Hepatocyte (in vitro differentiated cells): ENCODE measurements at regions not wholly inside any gene's neighbourhood (a gene's known extent, or its start where the extent isn't known, plus 50 kb on each side); places are given as distances from the start of the nearest gene placed in this dataset.
"Not testable (repeated sequence)": the region's sequence is repeated elsewhere in the genome, so short reads cannot be mapped to it uniquely, and the experiment has no call there.

Source experiments
- DNase-seq: peaks from one replicate; pipeline ENCODE4 v3.0.0-alpha.2; 2016; ENCODE audit warnings: low spot score
- H2AFZ ChIP-seq: fragments of 200-600 bp; sonication (generic); 2 replicates; pipeline ENCODE4 v1.6.0; 2016; ENCODE audit warnings: antibody characterized with exemption, mild to moderate bottlenecking
- H3K27ac ChIP-seq: fragments of 200-600 bp; sonication (generic); 2 replicates; pipeline ENCODE4 v1.5.1; 2016; ENCODE audit warnings: mild to moderate bottlenecking
- H3K27me3 ChIP-seq: fragments of 200-600 bp; sonication (generic); 2 replicates; pipeline ENCODE4 v1.6.1; 2016
- H3K36me3 ChIP-seq: fragments of 200-600 bp; sonication (generic); replicated peaks from 2 replicates; pipeline ENCODE4 v1.5.1; 2016; ENCODE audit warnings: low read depth; ENCODE audit not compliant: insufficient read depth
- H3K4me1 ChIP-seq: fragments of 200-600 bp; sonication (generic); 2 replicates; pipeline ENCODE4 v1.5.1; 2016; ENCODE audit warnings: mild to moderate bottlenecking, moderate library complexity; ENCODE audit not compliant: insufficient read depth
- H3K4me2 ChIP-seq: fragments of 200-600 bp; sonication (generic); 2 replicates; pipeline ENCODE4 v1.6.0; 2016
- H3K4me3 ChIP-seq: fragments of 200-600 bp; sonication (generic); 2 replicates; pipeline ENCODE4 v1.5.1; 2016; ENCODE audit warnings: mild to moderate bottlenecking
- H3K79me2 ChIP-seq: fragments of 200-600 bp; sonication (generic); 2 replicates; pipeline ENCODE4 v1.6.0; 2017; ENCODE audit warnings: mild to moderate bottlenecking
- H3K9me2 ChIP-seq: fragments of 200-600 bp; sonication (generic); replicated peaks from 2 replicates; pipeline ENCODE4 v1.6.0; 2017; ENCODE audit warnings: mild to moderate bottlenecking; ENCODE audit not compliant: insufficient read depth
- H3K9me3 ChIP-seq: fragments of 200-600 bp; sonication (generic); 2 replicates; pipeline ENCODE4 v1.5.1; 2016; ENCODE audit warnings: low read depth, mild to moderate bottlenecking
- H4K20me1 ChIP-seq: fragments of 200-600 bp; sonication (generic); 2 replicates; pipeline ENCODE4 v1.6.0; 2016; ENCODE audit warnings: mild to moderate bottlenecking; ENCODE audit not compliant: insufficient read depth, poor library complexity, severe bottlenecking
- EZH2 ChIP-seq: fragments of 200-600 bp; sonication (generic); IDR thresholded peaks from 2 replicates; pipeline ENCODE4 v1.6.1; 2016; ENCODE audit warnings: antibody characterized with exemption, mild to moderate bottlenecking, borderline replicate concordance
- EZH2phosphoT487 ChIP-seq: fragments of 200-600 bp; sonication (generic); IDR thresholded peaks from one replicate; pipeline ENCODE4 v1.6.1; 2018; ENCODE audit warnings: antibody characterized with exemption, mild to moderate bottlenecking, low read depth, moderate library complexity; ENCODE audit not compliant: unreplicated experiment, severe bottlenecking
- WGBS: methylation state at CpG from one replicate; pipeline ENCODE4 v1.1.6; 2016; ENCODE audit warnings: low lambda C conversion rate; ENCODE audit errors: missing lambda C conversion rate; 5-methylcytosine and 5-hydroxymethylcytosine counted together
- TF ChIP-seq, protein P1 (sequence below): fragments of 200-600 bp; sonication (generic); IDR thresholded peaks from 2 replicates; pipeline ENCODE4 v1.5.1; 2016; ENCODE audit warnings: antibody characterized with exemption, mild to moderate bottlenecking; ENCODE audit not compliant: poor library complexity

DNA sequence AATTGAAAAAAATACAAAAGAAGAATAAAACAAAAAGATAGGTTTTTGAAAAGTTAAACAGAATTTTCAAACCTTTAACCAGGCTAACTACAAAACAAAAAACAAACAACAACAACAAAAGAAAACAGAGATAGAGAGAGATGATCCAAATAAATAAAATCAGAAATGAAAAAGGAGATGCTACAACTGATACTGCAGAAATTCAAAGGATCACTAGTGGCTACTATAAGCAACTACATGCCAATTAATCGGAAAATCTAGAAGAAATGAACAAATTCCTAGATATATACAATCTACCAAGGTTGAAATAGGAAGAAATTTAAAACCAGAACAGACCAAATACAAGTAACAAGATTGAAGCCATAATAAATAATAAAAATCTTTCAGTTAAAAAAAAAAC, 326.8 kb upstream of the VSTM2A start:
- DNase-seq: no peak
- Histone ChIP-seq H3K4me3 (no peak overlapping the region), H3K27ac (no peak overlapping the region), H3K4me1 (no peaks in the 10 kb centered on the region), H3K9me2 (no peaks in the 10 kb centered on the region), H3K4me2 (no peak overlapping the region), H4K20me1 (no peaks in the 10 kb centered on the region), H3K36me3 (no peaks in the 10 kb centered on the region), H3K79me2 (no peaks in the 10 kb centered on the region), H2AFZ (no peak overlapping the region), H3K27me3 (no peaks in the 10 kb centered on the region), H3K9me3 (no peaks in the 10 kb centered on the region)
- WGBS: 75% methylated on average over 1 of the region's 1 CpG
- TF ChIP-seq, protein P1, sequence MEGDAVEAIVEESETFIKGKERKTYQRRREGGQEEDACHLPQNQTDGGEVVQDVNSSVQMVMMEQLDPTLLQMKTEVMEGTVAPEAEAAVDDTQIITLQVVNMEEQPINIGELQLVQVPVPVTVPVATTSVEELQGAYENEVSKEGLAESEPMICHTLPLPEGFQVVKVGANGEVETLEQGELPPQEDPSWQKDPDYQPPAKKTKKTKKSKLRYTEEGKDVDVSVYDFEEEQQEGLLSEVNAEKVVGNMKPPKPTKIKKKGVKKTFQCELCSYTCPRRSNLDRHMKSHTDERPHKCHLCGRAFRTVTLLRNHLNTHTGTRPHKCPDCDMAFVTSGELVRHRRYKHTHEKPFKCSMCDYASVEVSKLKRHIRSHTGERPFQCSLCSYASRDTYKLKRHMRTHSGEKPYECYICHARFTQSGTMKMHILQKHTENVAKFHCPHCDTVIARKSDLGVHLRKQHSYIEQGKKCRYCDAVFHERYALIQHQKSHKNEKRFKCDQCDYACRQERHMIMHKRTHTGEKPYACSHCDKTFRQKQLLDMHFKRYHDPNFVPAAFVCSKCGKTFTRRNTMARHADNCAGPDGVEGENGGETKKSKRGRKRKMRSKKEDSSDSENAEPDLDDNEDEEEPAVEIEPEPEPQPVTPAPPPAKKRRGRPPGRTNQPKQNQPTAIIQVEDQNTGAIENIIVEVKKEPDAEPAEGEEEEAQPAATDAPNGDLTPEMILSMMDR: no peak
- TF ChIP-seq EZH2phosphoT487 (no peak), EZH2 (no peak)

DNA sequence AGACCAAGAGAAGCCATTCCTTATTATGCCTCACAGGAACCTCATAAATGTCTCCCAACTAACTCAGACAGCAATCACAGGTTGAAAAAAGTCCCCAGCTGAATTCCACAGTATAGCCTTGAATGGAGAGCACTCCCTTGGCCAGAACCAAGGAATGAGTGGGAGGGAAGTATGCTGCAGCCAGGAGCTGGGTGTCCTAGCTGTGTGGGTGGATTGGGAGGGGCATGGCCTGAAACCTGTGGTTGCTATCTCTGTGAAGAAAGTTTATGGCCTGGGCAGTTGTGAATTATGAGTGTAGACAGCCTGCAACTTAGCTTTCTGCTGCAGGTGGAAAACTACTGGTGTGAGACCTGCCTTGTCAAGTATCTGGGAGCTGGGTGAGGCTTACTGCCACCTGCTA, 316.1 kb upstream of the VSTM2A start:
- H3K4me1 ChIP-seq, H2AFZ ChIP-seq, H4K20me1 ChIP-seq: not testable (repeated sequence)

DNA sequence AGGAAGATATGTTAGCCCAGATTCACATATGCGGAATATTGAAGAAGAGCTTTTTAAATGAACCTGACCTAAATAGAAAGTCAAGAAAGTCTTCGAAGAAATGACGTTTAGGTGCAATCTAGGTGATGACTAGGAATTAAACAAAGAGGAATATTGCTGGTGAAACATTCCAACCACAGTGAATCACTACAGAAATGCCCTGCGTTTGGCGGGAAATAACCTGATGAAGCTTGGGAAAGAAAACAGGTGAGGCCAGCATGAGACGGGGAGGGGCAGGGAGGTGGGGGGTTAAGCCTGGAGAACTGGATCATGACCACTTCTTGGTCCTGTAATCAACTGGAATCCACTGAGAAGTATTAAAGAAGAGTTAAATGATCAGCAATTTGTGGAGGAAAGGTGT, 299.4 kb upstream of the VSTM2A start:
- TF ChIP-seq, protein P1: no peak
- TF ChIP-seq EZH2: no peak
- no peak for TF ChIP-seq EZH2phosphoT487
- DNase-seq: no peak
- no peak overlapping the region for H3K4me3 ChIP-seq
- no peak overlapping the region for H3K4me2 ChIP-seq
- H3K27me3 ChIP-seq: no peaks in the 10 kb centered on the region
- H2AFZ ChIP-seq: no peak overlapping the region
- H3K4me1 ChIP-seq: no peaks in the 10 kb centered on the region
- H3K9me3 ChIP-seq: no peaks in the 10 kb centered on the region
- 93% methylated on average over 6 of the region's 6 CpGs for WGBS
- H3K36me3 ChIP-seq: no peaks in the 10 kb centered on the region
- no peaks in the 10 kb centered on the region for H3K79me2 ChIP-seq
- H3K9me2 ChIP-seq: no peaks in the 10 kb centered on the region
- H3K27ac ChIP-seq: no peak overlapping the region
- no peaks in the 10 kb centered on the region for H4K20me1 ChIP-seq

More for the DNA sequence above, 316.1 kb upstream of the VSTM2A start:
- H3K36me3 ChIP-seq, H3K9me2 ChIP-seq, H3K27me3 ChIP-seq, H3K79me2 ChIP-seq, DNase-seq, H3K9me3 ChIP-seq, H3K4me3 ChIP-seq, H3K27ac ChIP-seq, H3K4me2 ChIP-seq: not testable (repeated sequence)

DNA sequence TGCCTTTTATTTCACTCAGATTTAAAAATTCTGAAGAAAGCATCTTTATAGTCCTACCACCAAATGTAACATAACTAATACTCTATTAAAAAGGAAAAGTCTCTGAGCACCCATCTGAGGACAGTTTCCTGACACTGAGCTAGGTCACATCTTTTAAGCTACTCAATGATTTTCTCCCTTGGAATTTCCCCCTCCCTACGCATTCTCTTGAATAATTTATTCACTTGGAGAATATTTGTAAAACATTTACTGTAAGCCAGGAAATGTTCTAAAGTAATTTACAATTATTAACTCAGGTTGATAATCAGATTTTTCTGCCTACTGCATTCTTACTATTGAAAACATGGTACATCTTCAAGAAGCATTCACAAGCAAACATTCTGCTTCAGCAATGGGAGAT, 297.2 kb upstream of the VSTM2A start:
- H3K27me3 ChIP-seq: no peaks in the 10 kb centered on the region
- H3K36me3 ChIP-seq: no peaks in the 10 kb centered on the region
- TF ChIP-seq, protein P1: no peak
- TF ChIP-seq EZH2phosphoT487: no peak
- no peak for TF ChIP-seq EZH2
- no peak overlapping the region for H2AFZ ChIP-seq
- H3K9me3 ChIP-seq: no peaks in the 10 kb centered on the region
- no peak overlapping the region for H3K27ac ChIP-seq
- no peaks in the 10 kb centered on the region for H3K9me2 ChIP-seq
- WGBS: 84% methylated on average over 1 of the region's 1 CpG
- no peaks in the 10 kb centered on the region for H3K79me2 ChIP-seq
- H3K4me3 ChIP-seq: no peak overlapping the region
- H3K4me1 ChIP-seq: no peaks in the 10 kb centered on the region
- no peak for DNase-seq
- H4K20me1 ChIP-seq: no peaks in the 10 kb centered on the region
- H3K4me2 ChIP-seq: no peak overlapping the region
